SU-DHL-6 (cell line): ENCODE measurements at regions not wholly inside any gene's neighbourhood (a gene's known extent, or its start where the extent isn't known, plus 50 kb on each side); places are given as distances from the start of the nearest gene placed in this dataset.
A peak's percentile ranks its signal among the peaks of the same experiment; 100 is the strongest.

Source experiments
- H2AFZ ChIP-seq: fragments of 200-600 bp; sonication (generic); 2 replicates; pipeline ENCODE4 v1.6.1; 2014; ENCODE audit warnings: low read depth, mild to moderate bottlenecking, moderate library complexity, mixed read lengths, antibody characterized with exemption, low read length; ENCODE audit not compliant: severe bottlenecking
- H3F3A ChIP-seq: fragments of 200-600 bp; shearing (Covaris generic); 2 replicates; pipeline ENCODE4 v1.6.0; 2016; ENCODE audit warnings: antibody characterized with exemption, mild to moderate bottlenecking; ENCODE audit not compliant: insufficient read depth
- H3K27ac ChIP-seq: fragments of 200-600 bp; sonication (generic); 2 replicates; pipeline ENCODE4 v1.5.1; 2016; ENCODE audit warnings: low read depth, mild to moderate bottlenecking, low read length, moderate library complexity, mixed read lengths
- H3K27me3 ChIP-seq: fragments of 200-600 bp; sonication (generic), shearing (Covaris generic); 2 replicates; pipeline ENCODE4 v1.6.0; 2014; ENCODE audit warnings: mild to moderate bottlenecking, low read length
- H3K36me3 ChIP-seq: fragments of 200-600 bp; sonication (generic); 2 replicates; pipeline ENCODE4 v1.6.1; 2014; ENCODE audit warnings: mild to moderate bottlenecking, low read length, mixed read lengths
- H3K4me2 ChIP-seq: fragments of 300-600, 200-600 bp; shearing (Covaris generic), sonication (generic); 2 replicates; pipeline ENCODE4 v1.6.0; 2014; ENCODE audit warnings: low read length, low read depth, mild to moderate bottlenecking; ENCODE audit not compliant: poor library complexity, severe bottlenecking
- H3K4me3 ChIP-seq: fragments of 200-600 bp; sonication (generic); 2 replicates; pipeline ENCODE4 v1.5.1; 2014; ENCODE audit warnings: antibody characterized with exemption, low read length, mild to moderate bottlenecking, mixed read lengths; ENCODE audit not compliant: insufficient read depth, poor library complexity, severe bottlenecking
- H3K79me2 ChIP-seq: fragments of 200-600 bp; sonication (generic); 2 replicates; pipeline ENCODE4 v1.6.1; 2014; ENCODE audit warnings: mild to moderate bottlenecking, low read length, moderate library complexity; ENCODE audit not compliant: insufficient read depth
- H3K9ac ChIP-seq: fragments of 200-600 bp; sonication (generic); 2 replicates; pipeline ENCODE4 v1.7.0; 2014; ENCODE audit warnings: mild to moderate bottlenecking, low read length
- H3K9me2 ChIP-seq: fragments of 200-600 bp; sonication (generic); replicated peaks from 2 replicates; pipeline ENCODE4 v1.6.1; 2014; ENCODE audit warnings: low read length; ENCODE audit not compliant: insufficient read depth
- H3K9me3 ChIP-seq: fragments of 200-600 bp; sonication (generic); 2 replicates; pipeline ENCODE4 v1.6.1; 2014; ENCODE audit warnings: low read length, mixed read lengths; ENCODE audit not compliant: insufficient read depth
- H4K20me1 ChIP-seq: fragments of 200-600 bp; sonication (generic); 2 replicates; pipeline ENCODE4 v1.6.1; 2014; ENCODE audit warnings: low read depth, mild to moderate bottlenecking, antibody characterized with exemption, low read length, moderate library complexity, mixed read lengths
- EZH2phosphoT487 ChIP-seq: fragments of 200-600 bp; sonication (generic), shearing (Covaris generic); conservative IDR thresholded peaks from 2 replicates; pipeline ENCODE4 v1.6.1; 2018; ENCODE audit warnings: mild to moderate bottlenecking, antibody characterized with exemption, low read length, moderate library complexity, mixed read lengths
- TF ChIP-seq, protein P1 (sequence below): fragments of 200-600 bp; sonication (generic); IDR thresholded peaks from one replicate; pipeline ENCODE4 v1.5.1; 2017; ENCODE audit warnings: antibody characterized with exemption, mild to moderate bottlenecking, low read length, moderate library complexity; ENCODE audit not compliant: insufficient read depth, poor library complexity, severe bottlenecking

DNA sequence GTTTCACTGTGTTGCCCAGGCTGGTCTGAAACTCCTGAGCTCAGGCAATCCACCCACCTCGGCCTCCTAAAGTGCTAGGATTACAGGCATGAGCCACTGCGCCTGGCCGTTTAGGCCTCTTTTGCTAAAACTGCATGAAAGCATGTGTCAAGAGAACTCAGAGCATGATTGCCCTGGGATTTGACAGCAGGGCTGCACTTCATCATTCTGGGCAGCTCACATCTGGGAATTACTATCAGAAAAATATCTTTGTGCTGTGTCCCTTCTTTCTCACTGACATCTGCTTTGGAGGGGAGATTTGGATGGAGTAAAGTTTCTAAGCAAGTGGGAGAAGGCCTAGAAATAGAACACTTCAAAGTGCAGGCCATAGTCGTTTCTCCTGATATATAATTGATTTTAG lies 59.6 kb upstream of the EIF2S2 start:
- Histone ChIP-seq H3K9ac (no peak overlapping the region), H3F3A (no peaks in the 10 kb centered on the region), H3K27ac (no peak overlapping the region), H3K4me2 (no peak overlapping the region), H3K79me2 (no peaks in the 10 kb centered on the region), H3K4me3 (no peak overlapping the region), H2AFZ (peak overlapping the region; percentile 45), H3K27me3 (no peaks in the 10 kb centered on the region), H3K9me2 (no peaks in the 10 kb centered on the region), H3K9me3 (no peaks in the 10 kb centered on the region), H4K20me1 (no peaks in the 10 kb centered on the region), H3K36me3 (no peaks in the 10 kb centered on the region)
- no peak for TF ChIP-seq EZH2phosphoT487

DNA sequence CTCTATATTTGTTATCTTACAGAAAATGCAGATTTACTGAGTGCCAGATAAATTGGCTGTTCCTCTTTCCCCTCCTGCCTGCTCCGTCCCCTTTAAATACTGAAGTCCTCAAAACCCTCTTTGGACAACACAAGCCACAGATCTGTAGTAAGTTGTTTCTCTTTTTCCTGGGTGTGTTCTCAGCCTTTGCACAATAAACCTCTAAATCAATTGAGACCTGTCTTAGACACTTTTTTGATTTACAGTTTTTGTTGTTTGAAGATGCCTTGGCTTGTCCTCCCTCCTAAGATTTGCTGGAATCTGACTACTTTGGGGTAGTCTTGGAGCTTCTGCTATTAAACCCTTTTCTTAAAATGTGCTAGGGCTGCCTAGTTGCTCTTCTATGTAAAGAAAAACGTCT lies 60.9 kb upstream of the EIF2S2 start:
- no peaks in the 10 kb centered on the region for H3K9me2 ChIP-seq
- no peaks in the 10 kb centered on the region for H3K27me3 ChIP-seq
- TF ChIP-seq, protein P1, sequence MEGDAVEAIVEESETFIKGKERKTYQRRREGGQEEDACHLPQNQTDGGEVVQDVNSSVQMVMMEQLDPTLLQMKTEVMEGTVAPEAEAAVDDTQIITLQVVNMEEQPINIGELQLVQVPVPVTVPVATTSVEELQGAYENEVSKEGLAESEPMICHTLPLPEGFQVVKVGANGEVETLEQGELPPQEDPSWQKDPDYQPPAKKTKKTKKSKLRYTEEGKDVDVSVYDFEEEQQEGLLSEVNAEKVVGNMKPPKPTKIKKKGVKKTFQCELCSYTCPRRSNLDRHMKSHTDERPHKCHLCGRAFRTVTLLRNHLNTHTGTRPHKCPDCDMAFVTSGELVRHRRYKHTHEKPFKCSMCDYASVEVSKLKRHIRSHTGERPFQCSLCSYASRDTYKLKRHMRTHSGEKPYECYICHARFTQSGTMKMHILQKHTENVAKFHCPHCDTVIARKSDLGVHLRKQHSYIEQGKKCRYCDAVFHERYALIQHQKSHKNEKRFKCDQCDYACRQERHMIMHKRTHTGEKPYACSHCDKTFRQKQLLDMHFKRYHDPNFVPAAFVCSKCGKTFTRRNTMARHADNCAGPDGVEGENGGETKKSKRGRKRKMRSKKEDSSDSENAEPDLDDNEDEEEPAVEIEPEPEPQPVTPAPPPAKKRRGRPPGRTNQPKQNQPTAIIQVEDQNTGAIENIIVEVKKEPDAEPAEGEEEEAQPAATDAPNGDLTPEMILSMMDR, result no peak
- TF ChIP-seq EZH2phosphoT487, result no peak
- H2AFZ ChIP-seq, result no peak overlapping the region
- no peaks in the 10 kb centered on the region for H3K79me2 ChIP-seq
- H3K4me3 ChIP-seq, result no peak overlapping the region
- H3K9ac ChIP-seq, result no peak overlapping the region
- no peaks in the 10 kb centered on the region for H3K36me3 ChIP-seq
- no peaks in the 10 kb centered on the region for H4K20me1 ChIP-seq
- no peaks in the 10 kb centered on the region for H3K9me3 ChIP-seq
- no peaks in the 10 kb centered on the region for H3F3A ChIP-seq
- H3K27ac ChIP-seq, result no peak overlapping the region
- H3K4me2 ChIP-seq, result no peak overlapping the region

DNA sequence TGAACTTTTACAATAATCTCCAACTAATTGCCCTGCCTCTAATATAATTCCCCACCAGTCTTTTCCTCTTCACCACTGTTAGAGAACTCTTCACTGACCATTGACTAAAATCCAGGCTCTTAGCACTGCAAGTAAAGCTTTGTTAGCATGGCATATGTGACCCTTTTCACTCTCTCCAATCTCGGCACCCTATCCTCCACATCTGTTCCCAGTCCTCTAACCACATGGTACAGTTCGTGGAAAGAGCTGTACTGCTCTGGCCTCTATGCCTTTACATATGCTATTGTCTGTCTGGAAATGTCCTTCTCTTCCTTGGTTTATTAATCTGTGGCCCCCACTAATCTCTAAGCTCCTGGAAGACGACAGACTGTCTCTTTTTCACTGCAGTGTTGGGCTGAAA lies 63.0 kb upstream of the EIF2S2 start:
- Histone ChIP-seq H3K79me2 (no peaks in the 10 kb centered on the region), H3K27me3 (no peaks in the 10 kb centered on the region), H3K4me3 (no peak overlapping the region), H3F3A (no peaks in the 10 kb centered on the region), H3K9me3 (no peaks in the 10 kb centered on the region), H3K9ac (no peak overlapping the region), H3K9me2 (no peaks in the 10 kb centered on the region), H4K20me1 (no peaks in the 10 kb centered on the region), H3K4me2 (no peak overlapping the region), H3K27ac (no peak overlapping the region), H2AFZ (no peak overlapping the region), H3K36me3 (no peaks in the 10 kb centered on the region)
- TF ChIP-seq, protein P1, result no peak
- no peak for TF ChIP-seq EZH2phosphoT487

DNA sequence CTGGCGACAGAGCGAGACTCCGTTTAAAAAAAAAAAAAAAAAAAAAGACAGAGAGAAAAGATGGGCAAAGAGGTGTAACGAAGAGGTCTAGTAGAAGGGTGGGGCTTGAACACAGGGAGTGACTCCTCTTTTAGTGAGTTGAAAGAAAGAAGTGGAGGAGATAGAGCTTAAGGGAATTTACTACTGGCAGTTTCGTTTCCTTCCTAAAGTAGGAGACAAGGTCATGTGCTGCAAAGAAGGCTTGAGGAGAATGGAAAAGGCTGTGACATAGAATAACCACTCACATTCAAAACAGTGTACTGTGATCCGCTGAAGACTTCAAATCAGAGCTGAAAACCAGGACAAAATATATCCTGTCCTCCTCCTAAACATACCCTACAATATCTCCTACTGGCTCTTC lies 63.8 kb upstream of the EIF2S2 start:
- no peaks in the 10 kb centered on the region for H4K20me1 ChIP-seq
- H3K4me2 ChIP-seq, result no peak overlapping the region
- no peak overlapping the region for H3K4me3 ChIP-seq
- H3F3A ChIP-seq, result no peaks in the 10 kb centered on the region
- no peaks in the 10 kb centered on the region for H3K9me3 ChIP-seq
- TF ChIP-seq, protein P1, result no peak
- no peak for TF ChIP-seq EZH2phosphoT487
- no peaks in the 10 kb centered on the region for H3K27me3 ChIP-seq
- no peak overlapping the region for H3K9ac ChIP-seq
- H2AFZ ChIP-seq, result no peak overlapping the region
- no peaks in the 10 kb centered on the region for H3K79me2 ChIP-seq
- no peaks in the 10 kb centered on the region for H3K9me2 ChIP-seq
- H3K36me3 ChIP-seq, result no peaks in the 10 kb centered on the region
- no peak overlapping the region for H3K27ac ChIP-seq
